OCI-LY3 (cell line): ENCODE measurements at regions not wholly inside any gene's neighbourhood (a gene's known extent, or its start where the extent isn't known, plus 50 kb on each side); places are given as distances from the start of the nearest gene placed in this dataset.

Source experiments
- CTCF ChIP-seq: fragments of 200-600, 300-600 bp; sonication (generic); IDR thresholded peaks from 2 replicates; pipeline ENCODE4 v1.5.1; 2014; ENCODE audit warnings: antibody characterized with exemption, low read length, low read depth
- EZH2phosphoT487 ChIP-seq: fragments of 200-600 bp; shearing (Covaris generic); IDR thresholded peaks from 2 replicates; pipeline ENCODE4 v1.6.1; 2018; ENCODE audit warnings: antibody characterized with exemption, mixed run types, low read depth

- no peak for TF ChIP-seq CTCF
- TF ChIP-seq EZH2phosphoT487: no peak
Measured at GRCh38 chr13:58300224-58300623, 668.7 kb downstream of the PCDH17 start.
